22Rv1 (cell line): ENCODE measurements at regions not wholly inside any gene's neighbourhood (a gene's known extent, or its start where the extent isn't known, plus 50 kb on each side); places are given as distances from the start of the nearest gene placed in this dataset.

ENCODE experiments used
- H3K27ac ChIP-seq: fragments of 450-650 bp; 2 replicates; pipeline ENCODE4 v1.5.1; 2017
- ZFX ChIP-seq: fragments of 450-650 bp; IDR thresholded peaks from 2 replicates; pipeline ENCODE4 v1.6.1; 2017; ENCODE audit warnings: antibody characterized with exemption, borderline replicate concordance
- TF ChIP-seq, protein P1 (sequence below): fragments of 450-650 bp; IDR thresholded peaks from 2 replicates; pipeline ENCODE4 v1.5.1; 2017; ENCODE audit warnings: mild to moderate bottlenecking

- TF ChIP-seq ZFX = no peak
- TF ChIP-seq, protein P1, sequence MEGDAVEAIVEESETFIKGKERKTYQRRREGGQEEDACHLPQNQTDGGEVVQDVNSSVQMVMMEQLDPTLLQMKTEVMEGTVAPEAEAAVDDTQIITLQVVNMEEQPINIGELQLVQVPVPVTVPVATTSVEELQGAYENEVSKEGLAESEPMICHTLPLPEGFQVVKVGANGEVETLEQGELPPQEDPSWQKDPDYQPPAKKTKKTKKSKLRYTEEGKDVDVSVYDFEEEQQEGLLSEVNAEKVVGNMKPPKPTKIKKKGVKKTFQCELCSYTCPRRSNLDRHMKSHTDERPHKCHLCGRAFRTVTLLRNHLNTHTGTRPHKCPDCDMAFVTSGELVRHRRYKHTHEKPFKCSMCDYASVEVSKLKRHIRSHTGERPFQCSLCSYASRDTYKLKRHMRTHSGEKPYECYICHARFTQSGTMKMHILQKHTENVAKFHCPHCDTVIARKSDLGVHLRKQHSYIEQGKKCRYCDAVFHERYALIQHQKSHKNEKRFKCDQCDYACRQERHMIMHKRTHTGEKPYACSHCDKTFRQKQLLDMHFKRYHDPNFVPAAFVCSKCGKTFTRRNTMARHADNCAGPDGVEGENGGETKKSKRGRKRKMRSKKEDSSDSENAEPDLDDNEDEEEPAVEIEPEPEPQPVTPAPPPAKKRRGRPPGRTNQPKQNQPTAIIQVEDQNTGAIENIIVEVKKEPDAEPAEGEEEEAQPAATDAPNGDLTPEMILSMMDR = no peak
These were observed 63.4 kb downstream of the PMAIP1 start for GRCh38 chr18:59963229-59963628.

GRCh38 chr18:59961070-59961469 lies 61.3 kb downstream of the PMAIP1 start:
- no peak overlapping the region for H3K27ac ChIP-seq
- TF ChIP-seq, protein P1 = no peak
- TF ChIP-seq ZFX = no peak

More at GRCh38 chr18:59963229-59963628, 63.4 kb downstream of the PMAIP1 start:
- H3K27ac ChIP-seq = no peak overlapping the region

DNA sequence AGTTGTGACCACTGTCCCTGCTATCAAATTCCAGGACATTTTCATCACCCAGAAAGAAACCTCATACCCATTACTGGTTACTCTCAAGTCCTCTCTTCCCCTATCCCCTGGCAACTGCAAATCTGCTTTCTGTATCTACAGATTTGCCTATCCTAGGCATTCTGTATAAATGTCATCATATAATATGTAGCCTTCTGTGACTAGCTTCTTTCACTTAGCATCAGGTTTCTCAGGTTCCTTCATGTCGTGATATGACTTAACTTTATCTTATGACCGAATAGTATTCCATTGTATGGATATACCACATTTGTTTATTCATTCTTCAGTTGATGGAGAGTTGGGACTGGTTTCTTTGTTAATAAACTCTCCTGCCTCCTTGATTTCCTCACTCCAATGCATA lies 60.5 kb downstream of the PMAIP1 start:
- no peak for TF ChIP-seq ZFX
- TF ChIP-seq, protein P1 = no peak
- no peak overlapping the region for H3K27ac ChIP-seq

DNA sequence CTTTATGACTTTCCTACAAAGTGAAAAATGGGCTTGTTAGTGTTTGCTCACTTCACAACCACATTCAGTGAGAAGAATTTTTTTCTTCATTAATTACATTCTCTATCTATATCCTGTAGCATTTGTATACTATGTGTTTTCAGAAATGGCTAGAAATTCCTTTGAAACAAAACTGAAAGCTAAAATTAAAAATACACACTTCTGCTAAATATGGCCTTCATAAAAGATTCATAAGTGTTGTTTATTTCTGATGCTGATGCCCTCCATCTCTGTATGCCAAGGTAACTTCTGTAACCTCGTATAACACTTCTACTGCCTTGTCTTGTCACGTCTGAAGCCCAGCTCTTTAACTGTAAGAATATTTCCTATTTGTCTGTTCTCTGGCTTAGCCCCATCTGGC lies 59.8 kb downstream of the PMAIP1 start:
- TF ChIP-seq ZFX = no peak
- TF ChIP-seq, protein P1 = no peak
- H3K27ac ChIP-seq = no peak overlapping the region

GRCh38 chr18:59959073-59959472 lies 59.3 kb downstream of the PMAIP1 start:
- TF ChIP-seq ZFX = no peak
- TF ChIP-seq, protein P1 = no peak
- no peak overlapping the region for H3K27ac ChIP-seq

DNA sequence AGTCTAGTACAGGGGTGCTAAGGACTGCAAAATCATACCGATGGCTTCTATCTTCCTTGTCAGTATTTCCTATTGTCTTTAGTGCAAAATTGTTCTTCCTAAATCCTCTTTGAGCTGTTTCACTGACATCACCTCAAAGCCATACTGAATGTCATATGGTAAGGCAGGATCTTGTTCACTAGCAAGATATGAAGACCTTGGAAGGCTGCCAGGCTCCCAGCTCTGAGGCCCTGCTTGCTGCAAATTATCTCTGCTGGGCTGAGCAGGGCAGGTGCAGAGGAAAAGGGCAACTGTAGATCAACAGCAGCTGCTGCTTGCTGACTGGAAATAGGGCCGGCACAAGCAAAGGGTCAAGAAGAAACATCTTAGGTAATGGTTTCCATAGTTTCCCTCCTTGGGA lies 58.2 kb downstream of the PMAIP1 start:
- TF ChIP-seq, protein P1 = no peak
- TF ChIP-seq ZFX = no peak
- H3K27ac ChIP-seq = no peak overlapping the region

DNA sequence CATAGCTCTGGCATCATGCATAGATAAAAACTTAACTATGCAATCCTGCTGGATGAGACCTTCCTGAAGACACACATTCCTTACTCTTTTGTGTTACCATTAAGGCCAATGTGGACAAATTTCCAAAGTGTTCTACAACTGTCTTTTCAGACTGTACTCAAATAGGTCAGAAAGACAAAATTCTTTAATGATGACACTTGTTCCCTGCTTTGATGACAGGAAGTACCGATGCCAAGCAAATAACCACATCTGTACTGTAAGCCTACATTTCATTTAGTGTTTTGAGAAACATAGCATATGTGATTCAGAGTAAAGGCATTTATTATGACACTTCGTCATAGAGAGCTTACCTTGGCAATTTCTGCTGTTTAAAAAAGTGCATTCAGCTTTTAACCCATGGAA lies 55.0 kb downstream of the PMAIP1 start:
- no peak overlapping the region for H3K27ac ChIP-seq
- TF ChIP-seq, protein P1 = no peak
- no peak for TF ChIP-seq ZFX
